Osteocyte (in vitro differentiated cells): ENCODE measurements at regions not wholly inside any gene's neighbourhood (a gene's known extent, or its start where the extent isn't known, plus 50 kb on each side); places are given as distances from the start of the nearest gene placed in this dataset.
"Not testable (repeated sequence)": the region's sequence is repeated elsewhere in the genome, so short reads cannot be mapped to it uniquely, and the experiment has no call there.

Experiments
- DNase-seq: peaks from one replicate; pipeline ENCODE4 v3.0.0; 2021; ENCODE audit warnings: mixed read lengths; ENCODE audit not compliant: unreplicated experiment; ENCODE audit errors: extremely low spot score
- H3K27ac Mint-ChIP-seq: one replicate; pipeline ENCODE4 v1.8.0; 2021; ENCODE audit warnings: mild to moderate bottlenecking, mixed read lengths; ENCODE audit not compliant: unreplicated experiment
- H3K27me3 Mint-ChIP-seq: one replicate; pipeline ENCODE4 v1.8.0; 2021; ENCODE audit warnings: mixed read lengths; ENCODE audit not compliant: unreplicated experiment
- H3K36me3 Mint-ChIP-seq: one replicate; pipeline ENCODE4 v1.8.0; 2021; ENCODE audit warnings: mixed read lengths; ENCODE audit not compliant: unreplicated experiment
- H3K4me1 Mint-ChIP-seq: one replicate; pipeline ENCODE4 v1.8.0; 2021; ENCODE audit warnings: mixed read lengths; ENCODE audit not compliant: unreplicated experiment
- H3K4me3 Mint-ChIP-seq: one replicate; pipeline ENCODE4 v1.8.0; 2021; ENCODE audit warnings: mild to moderate bottlenecking, moderate library complexity, mixed read lengths; ENCODE audit not compliant: unreplicated experiment
- H3K9me3 Mint-ChIP-seq: one replicate; pipeline ENCODE4 v1.8.0; 2021; ENCODE audit warnings: mixed read lengths; ENCODE audit not compliant: unreplicated experiment
- TF ChIP-seq, protein P1 (sequence below): fragments of 200-600 bp; sonication (generic); IDR thresholded peaks from 2 replicates; pipeline ENCODE4 v1.5.0; 2021; ENCODE audit warnings: antibody characterized with exemption, mild to moderate bottlenecking, moderate library complexity

DNA sequence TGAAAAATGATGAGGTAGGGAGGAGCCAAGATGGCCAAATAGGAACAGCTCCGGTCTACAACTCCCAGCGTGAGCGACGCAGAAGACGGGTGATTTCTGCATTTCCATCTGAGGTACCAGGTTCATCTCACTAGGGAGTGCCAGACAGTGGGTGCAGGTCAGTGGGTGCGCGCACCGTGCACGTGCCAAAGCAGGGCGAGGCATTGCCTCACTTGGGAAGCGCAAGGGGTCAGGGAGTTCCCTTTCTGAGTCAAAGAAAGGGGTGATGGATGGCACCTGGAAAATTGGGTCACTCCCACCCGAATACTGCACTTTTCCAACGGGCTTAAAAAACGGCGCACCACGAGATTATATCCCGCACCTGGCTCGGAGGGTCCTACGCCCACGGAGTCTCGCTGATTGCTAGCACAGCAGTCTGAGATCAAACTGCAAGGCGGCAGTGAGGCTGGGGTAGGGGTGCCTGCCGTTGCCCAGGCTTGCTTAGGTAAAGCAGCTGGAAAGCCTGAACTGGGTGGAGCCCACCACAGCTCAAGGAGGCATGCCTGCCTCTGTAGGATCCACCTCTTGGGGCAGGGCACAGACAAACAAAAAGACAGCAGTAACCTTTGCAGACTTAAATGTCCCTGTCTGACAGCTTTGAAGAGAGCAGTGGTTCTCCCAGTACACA lies 230.5 kb downstream of the GOLGA6L6 start:
- not testable (repeated sequence) for H3K27ac Mint-ChIP-seq, H3K27me3 Mint-ChIP-seq, H3K9me3 Mint-ChIP-seq, H3K36me3 Mint-ChIP-seq, H3K4me3 Mint-ChIP-seq, H3K4me1 Mint-ChIP-seq
- peak; percentile 89 for DNase-seq

DNA sequence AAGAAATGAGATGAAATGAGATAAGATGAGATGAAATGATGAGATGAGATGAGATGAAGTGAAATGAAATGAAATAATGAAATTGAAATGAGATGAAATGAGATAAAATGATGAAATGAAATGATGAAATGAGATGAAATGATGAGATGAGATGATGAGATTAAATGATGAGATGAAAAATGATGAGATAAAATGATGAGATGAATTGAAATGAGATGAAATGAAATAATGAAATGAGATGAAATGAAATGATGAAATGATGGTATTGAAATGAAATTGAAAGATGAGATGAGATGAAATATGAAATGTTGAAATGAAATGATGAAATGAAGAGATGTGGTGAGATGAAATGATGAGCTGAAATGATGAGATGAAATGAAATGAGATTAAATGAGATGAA lies 231.0 kb downstream of the GOLGA6L6 start:
- Mint-ChIP-seq H3K4me3 (no peak overlapping the region), H3K27me3 (no peaks in the 10 kb centered on the region)
- no peak for DNase-seq

DNA sequence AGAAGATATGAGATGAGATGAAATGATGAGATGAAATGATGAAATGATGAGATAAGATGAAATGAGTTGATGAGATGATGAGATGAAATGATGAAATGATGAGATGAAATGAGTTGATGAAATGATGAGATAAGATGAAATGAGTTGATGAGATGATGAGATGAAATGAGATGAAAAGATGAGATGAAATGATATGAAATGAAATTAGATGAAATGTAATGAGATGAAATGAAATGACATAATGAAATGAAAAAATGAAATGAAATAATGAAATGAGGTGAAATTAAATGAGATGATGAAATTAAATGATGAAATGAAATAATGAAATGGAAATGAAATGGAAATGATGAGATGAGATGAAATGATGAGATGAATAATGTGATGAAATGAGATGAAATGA lies 231.6 kb downstream of the GOLGA6L6 start:
- H3K4me1 Mint-ChIP-seq, H3K9me3 Mint-ChIP-seq, H3K27ac Mint-ChIP-seq, H3K27me3 Mint-ChIP-seq, H3K36me3 Mint-ChIP-seq, H3K4me3 Mint-ChIP-seq, DNase-seq: not testable (repeated sequence)

More for the DNA sequence above, 231.0 kb downstream of the GOLGA6L6 start:
- no peaks in the 10 kb centered on the region for H3K4me1 Mint-ChIP-seq
- H3K9me3 Mint-ChIP-seq, result peaks cover 3% of the 10 kb centered on the region
- H3K27ac Mint-ChIP-seq, result no peak overlapping the region
- H3K36me3 Mint-ChIP-seq, result no peaks in the 10 kb centered on the region
- TF ChIP-seq, protein P1, sequence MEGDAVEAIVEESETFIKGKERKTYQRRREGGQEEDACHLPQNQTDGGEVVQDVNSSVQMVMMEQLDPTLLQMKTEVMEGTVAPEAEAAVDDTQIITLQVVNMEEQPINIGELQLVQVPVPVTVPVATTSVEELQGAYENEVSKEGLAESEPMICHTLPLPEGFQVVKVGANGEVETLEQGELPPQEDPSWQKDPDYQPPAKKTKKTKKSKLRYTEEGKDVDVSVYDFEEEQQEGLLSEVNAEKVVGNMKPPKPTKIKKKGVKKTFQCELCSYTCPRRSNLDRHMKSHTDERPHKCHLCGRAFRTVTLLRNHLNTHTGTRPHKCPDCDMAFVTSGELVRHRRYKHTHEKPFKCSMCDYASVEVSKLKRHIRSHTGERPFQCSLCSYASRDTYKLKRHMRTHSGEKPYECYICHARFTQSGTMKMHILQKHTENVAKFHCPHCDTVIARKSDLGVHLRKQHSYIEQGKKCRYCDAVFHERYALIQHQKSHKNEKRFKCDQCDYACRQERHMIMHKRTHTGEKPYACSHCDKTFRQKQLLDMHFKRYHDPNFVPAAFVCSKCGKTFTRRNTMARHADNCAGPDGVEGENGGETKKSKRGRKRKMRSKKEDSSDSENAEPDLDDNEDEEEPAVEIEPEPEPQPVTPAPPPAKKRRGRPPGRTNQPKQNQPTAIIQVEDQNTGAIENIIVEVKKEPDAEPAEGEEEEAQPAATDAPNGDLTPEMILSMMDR, result no peak

DNA sequence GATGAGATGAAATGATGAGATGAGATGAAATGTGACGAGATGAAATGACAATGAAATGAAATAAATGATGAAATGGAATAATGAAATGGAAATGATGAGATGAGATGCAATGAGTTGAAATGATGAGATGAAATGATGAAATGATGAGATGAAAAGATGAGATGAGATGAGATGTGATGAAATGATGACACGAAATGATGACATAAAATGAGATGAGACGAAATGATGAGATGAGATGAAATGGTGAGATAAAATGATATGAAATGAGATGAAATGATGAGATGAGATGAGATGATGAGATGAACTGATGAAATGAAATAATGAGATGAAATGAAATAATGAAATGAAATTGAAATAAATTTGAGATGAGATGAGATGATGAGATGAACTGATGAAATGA lies 232.2 kb downstream of the GOLGA6L6 start:
- not testable (repeated sequence) for H3K27ac Mint-ChIP-seq, H3K4me1 Mint-ChIP-seq, H3K9me3 Mint-ChIP-seq, H3K36me3 Mint-ChIP-seq, H3K27me3 Mint-ChIP-seq, DNase-seq, H3K4me3 Mint-ChIP-seq

DNA sequence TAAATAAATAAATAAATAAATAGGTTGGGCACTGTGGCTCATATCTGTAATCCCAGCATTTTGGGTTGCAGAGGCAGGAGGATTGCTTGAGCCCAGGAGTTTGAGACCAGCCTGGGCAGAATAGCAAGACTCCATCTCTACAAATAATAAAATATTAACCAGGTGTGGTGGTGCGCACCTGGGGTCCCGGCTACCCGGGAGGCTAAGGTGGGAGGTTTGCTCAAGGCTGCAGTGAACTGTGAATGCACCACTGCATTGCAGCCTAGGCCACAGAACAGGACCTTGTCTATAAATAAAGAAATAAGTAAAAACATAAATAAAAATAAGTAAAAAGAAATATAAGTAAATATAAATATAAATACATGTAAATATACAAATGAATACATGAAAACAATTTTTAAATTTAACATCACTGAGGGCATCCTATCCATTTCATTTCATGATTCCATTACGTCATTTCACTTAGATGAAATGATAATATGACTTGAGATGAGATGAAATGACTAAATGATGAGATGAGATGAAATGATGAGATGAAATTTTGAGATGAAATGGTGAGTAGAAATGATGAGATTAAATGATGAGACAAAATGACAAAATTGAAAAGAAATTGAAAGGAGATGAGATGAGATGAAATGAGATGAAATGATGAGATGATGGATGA lies 233.4 kb downstream of the GOLGA6L6 start:
- H3K36me3 Mint-ChIP-seq, H3K27ac Mint-ChIP-seq, H3K4me1 Mint-ChIP-seq, H3K9me3 Mint-ChIP-seq, H3K4me3 Mint-ChIP-seq, H3K27me3 Mint-ChIP-seq, DNase-seq: not testable (repeated sequence)

DNA sequence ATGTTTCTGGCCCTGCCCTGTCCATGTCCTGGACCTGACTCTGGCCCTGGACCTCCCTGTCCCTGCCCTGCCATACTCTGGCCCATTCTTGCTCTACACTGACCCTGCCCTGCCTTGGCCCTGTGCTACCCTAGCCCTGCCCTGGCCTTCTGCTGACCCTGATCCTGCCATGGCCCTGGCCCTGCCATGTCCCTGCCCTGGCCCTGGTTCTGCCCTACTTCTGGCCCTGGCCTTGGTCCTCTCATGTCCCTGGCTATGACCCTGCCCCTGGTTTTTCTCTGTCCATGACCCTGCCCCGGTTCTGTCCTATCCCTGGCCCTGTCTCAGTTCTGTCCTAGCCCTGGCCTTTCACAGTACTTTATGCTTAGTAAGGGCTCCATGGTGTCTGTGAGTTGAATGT lies 234.5 kb downstream of the GOLGA6L6 start:
- H3K27ac Mint-ChIP-seq, H3K4me3 Mint-ChIP-seq, H3K27me3 Mint-ChIP-seq, H3K4me1 Mint-ChIP-seq, H3K9me3 Mint-ChIP-seq, H3K36me3 Mint-ChIP-seq: not testable (repeated sequence)
- DNase-seq, result peak; percentile 86

DNA sequence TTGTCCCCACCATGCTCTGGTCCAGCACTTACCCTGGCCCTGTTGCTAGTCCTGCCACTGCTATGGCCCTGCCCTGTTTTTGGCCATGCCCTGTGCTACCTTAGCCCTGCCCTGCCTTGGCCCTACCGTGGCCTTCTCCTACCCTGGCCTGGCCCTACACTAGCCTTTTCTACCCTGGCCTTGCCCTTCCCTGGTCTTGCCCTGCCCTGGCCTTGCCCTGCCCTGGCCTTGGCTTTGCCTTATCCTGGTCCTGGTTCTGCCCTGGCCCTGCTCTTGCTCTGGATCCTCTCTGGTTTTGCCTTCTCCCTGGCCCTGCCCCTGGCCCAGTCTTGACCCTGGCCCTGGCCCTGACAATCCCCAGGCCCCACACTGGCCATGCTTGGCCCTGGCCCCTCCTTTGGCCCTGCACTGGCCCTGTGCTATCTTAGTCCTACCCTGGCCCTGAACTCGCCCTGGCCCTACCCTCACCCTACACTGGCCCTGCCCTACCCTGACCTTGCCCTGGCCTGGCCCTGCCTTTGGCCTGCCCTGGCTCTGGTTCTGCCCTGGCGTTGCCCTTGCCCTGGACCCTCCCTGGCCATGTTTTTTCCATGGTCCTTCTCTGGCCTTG lies 235.0 kb downstream of the GOLGA6L6 start:
- not testable (repeated sequence) for H3K4me3 Mint-ChIP-seq, H3K4me1 Mint-ChIP-seq, H3K9me3 Mint-ChIP-seq, H3K27ac Mint-ChIP-seq, H3K27me3 Mint-ChIP-seq, H3K36me3 Mint-ChIP-seq
- peak; percentile 94 for DNase-seq

DNA sequence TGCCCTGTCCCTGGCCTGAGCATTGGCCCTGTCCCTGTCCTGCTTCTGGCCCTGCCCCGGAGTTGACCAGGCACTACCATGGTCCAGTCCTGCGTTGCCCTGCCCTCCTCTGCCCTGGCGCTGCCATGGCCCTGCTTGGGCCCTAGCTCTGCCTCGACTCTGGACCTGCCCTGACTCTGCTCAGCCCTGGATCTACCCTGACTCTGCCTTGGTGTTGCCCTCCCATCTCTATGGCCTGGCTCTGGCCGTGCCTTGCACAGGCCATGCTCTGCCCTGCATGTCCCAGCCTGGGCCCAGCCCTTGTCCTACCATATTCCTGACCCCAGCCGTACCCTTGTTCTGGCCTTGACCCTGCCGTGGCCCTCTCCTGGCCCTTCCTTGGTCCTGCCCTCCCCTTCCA lies 235.7 kb downstream of the GOLGA6L6 start:
- peak; percentile 90 for DNase-seq
- H3K36me3 Mint-ChIP-seq, H3K9me3 Mint-ChIP-seq, H3K27ac Mint-ChIP-seq, H3K27me3 Mint-ChIP-seq, H3K4me1 Mint-ChIP-seq, H3K4me3 Mint-ChIP-seq: not testable (repeated sequence)

DNA sequence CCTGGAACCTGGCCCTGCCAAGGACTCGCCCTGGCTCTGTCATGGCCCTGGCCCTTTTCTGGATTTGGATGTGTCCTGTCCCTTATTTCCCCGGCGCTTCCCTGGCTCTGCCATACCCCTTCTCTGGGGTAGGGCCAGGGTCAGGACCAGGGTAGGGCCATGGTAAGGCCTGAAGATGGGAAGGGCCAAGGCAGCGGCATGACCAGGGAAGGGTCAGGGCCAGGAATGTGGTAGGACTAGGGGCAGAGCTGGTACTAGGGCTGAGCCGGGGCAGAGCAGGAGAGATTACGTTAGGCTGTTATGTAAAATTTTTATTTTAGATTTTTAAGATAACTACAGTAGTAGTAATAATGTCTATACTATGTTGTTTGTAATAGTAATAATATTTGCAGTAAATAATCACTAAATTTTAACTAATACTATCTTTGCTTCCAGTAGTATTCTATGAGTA lies 236.6 kb downstream of the GOLGA6L6 start:
- H3K4me3 Mint-ChIP-seq, DNase-seq, H3K9me3 Mint-ChIP-seq, H3K36me3 Mint-ChIP-seq, H3K27me3 Mint-ChIP-seq, H3K27ac Mint-ChIP-seq, H3K4me1 Mint-ChIP-seq: not testable (repeated sequence)

DNA sequence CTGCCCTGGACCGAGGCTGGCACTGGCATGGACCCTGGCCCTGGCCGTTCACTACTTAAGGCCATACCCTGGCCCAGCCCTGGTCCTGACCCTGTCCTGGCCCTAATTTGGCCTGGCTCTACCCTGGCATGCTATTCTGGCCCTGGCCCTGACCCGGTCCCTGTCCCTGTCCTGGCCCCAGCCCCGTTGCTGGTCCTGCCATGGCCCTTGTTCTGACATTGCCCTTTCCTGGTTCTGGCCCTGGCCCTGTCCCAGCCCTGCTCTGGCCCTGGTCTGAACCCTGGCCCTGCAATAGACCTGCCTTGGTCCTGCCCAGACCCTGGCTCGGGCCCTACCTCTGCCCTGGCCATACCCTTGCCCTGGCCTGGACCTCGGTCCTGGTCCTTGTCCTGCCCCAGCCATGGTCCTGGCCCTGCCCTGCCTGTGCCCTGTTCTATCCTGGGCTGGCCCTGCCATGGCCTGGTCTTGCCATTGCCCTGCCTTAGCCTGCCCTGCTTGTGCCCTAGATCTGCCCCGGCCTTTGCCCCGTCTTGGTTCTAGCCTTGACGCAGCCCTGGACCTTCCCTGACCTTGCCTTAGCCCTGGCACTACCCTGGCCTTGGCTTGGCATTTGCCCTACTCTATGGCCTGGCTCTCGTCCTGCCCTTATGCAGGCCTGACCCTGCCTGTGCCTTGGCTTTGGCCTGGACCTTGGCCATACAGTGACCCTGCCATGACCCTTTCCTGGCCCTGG lies 237.2 kb downstream of the GOLGA6L6 start:
- not testable (repeated sequence) for H3K36me3 Mint-ChIP-seq, H3K4me3 Mint-ChIP-seq, H3K27me3 Mint-ChIP-seq, H3K4me1 Mint-ChIP-seq, H3K27ac Mint-ChIP-seq
- H3K9me3 Mint-ChIP-seq, result peaks cover 16% of the 10 kb centered on the region
- DNase-seq, result peak; percentile 92
